ENCODE measurements at regions not wholly inside any gene's neighbourhood (a gene's known extent, or its start where the extent isn't known, plus 50 kb on each side); places are given as distances from the start of the nearest gene placed in this dataset.

- BruUV-seq (replicated peaks), result no TSS peak
- Histone ChIP-seq H3K27me3 (ENCODE audit: control insufficient read depth in 2 of 2, insufficient read depth in 2 of 2, low read length in 2 of 2) (peaks cover 0 to 7% of the 10 kb centered on the region in 2 experiments; a peak in 4 of 5 replicates), H3K36me3 (ENCODE audit: control insufficient read depth, insufficient read depth, low read length) (no peaks in the 10 kb centered on the region), H3K4me1 (replicated peaks in 1 of 2; ENCODE audit: control insufficient read depth in 2 of 2, insufficient read depth in 2 of 2, low read length in 2 of 2) (no peaks in the 10 kb centered on the region; a peak in 2 of 5 replicates), H3K9ac (ENCODE audit: insufficient read depth in 1 of 2, low read depth in 2 of 2, low read length in 2 of 2) (no peak overlapping the region), H3K9me3 (replicated peaks; ENCODE audit: control insufficient read depth, insufficient read depth, low read depth, low read length) (no peaks in the 10 kb centered on the region), H3K4me2 (ENCODE audit: insufficient read depth, low read length) (no peak overlapping the region), H3K9me1 (ENCODE audit: control insufficient read depth, insufficient read depth, low read length) (no peaks in the 10 kb centered on the region), H3K4me3 (no peak overlapping the region), H4K20me1 (replicated peaks; ENCODE audit: control insufficient read depth, insufficient read depth, low read length) (no peaks in the 10 kb centered on the region), H2AFZ (ENCODE audit: low read depth, low read length) (no peak overlapping the region), H3K27ac (ENCODE audit: extremely low read depth, low read depth, low read length) (no peak overlapping the region), H3K79me2 (ENCODE audit: control insufficient read depth, insufficient read depth, low read length) (no peaks in the 10 kb centered on the region)
- ChIA-PET POLR2A (interaction anchor here (0.6 kb wide), 1 partner anchor 715 kb away, joined by 3 read pairs; no protein-coding TSS in a partner anchor), CTCF (ENCODE audit: low intra/inter-chr PET ratio) (no interaction called here)
- intact Hi-C loops (cut with micrococcal nuclease), result loop anchor here (5.0 kb wide), 1 partner anchor 172 kb away; the partner anchor contains the start of gene EAPP
- 10% methylated on average over 5 of the region's 5 CpGs for WGBS (ENCODE audit: insufficient coverage, low coverage, missing lambda C conversion rate)
- DNase-seq (ENCODE audit: extremely low read depth in 1 of 4, low spot score in 3 of 4) (no peak), ATAC-seq (peak; percentile 66; the same call in 2 of the 3 replicates), FAIRE-seq (no peak)
- in situ Hi-C loops (cut with MboI), result no loop called here
- no peak for TF ChIP-seq ZNF212 (CRISPR knock-in tag; IDR thresholded peaks at IDR 0.05)
- TF ChIP-seq TAF15 (IDR thresholded peaks at IDR 0.05; ENCODE audit: low read depth, low read length), result no peak
- no peak for TF ChIP-seq CBX1 (IDR thresholded peaks at IDR 0.05; ENCODE audit: low read depth)
- TF ChIP-seq KLF10 (CRISPR knock-in tag; IDR thresholded peaks at IDR 0.05), result no peak
- TF ChIP-seq REST (IDR thresholded peaks at IDR 0.05; ENCODE audit: borderline replicate concordance), result peak; percentile 24; the same call in 1 of the 2 replicates
- TF ChIP-seq REST (CRISPR knock-in tag; IDR thresholded peaks at IDR 0.05; ENCODE audit: low read depth), result no peak
- no peak for TF ChIP-seq ZNF347 (CRISPR knock-in tag; IDR thresholded peaks at IDR 0.05; ENCODE audit: low read depth)
- no peak for TF ChIP-seq E2F4 (CRISPR knock-in tag; IDR thresholded peaks at IDR 0.05; ENCODE audit: low read depth)
- peak in 1 of 2 experiments; percentile 26; a peak in 2 of 4 replicates for TF ChIP-seq RAD21 (CRISPR knock-in tag; conservative IDR thresholded peaks at IDR 0.05 in 1 of 2, IDR thresholded peaks at IDR 0.05 in 1 of 2)
- no peak for TF ChIP-seq SUPT5H (IDR thresholded peaks at IDR 0.05)
- TF ChIP-seq CTCF (IDR thresholded peaks at IDR 0.05 in 2 of 3, conservative IDR thresholded peaks at IDR 0.05 in 1 of 3; ENCODE audit: insufficient read depth in 2 of 3, low read depth in 1 of 3, low read length in 3 of 3), result peak in 2 of 3 experiments; percentile 14 to 20; a peak in 2 of 6 replicates
Observed at GRCh38 chr14:34365309-34365915, 96.6 kb downstream of the SPTSSA start.

Measured in K562 (cell line).